ENCODE measurements at regions not wholly inside any gene's neighbourhood (a gene's known extent, or its start where the extent isn't known, plus 50 kb on each side); places are given as distances from the start of the nearest gene placed in this dataset.

GRCh38 chr6:169831450-169832246 lies 80.2 kb downstream of the ERMARD start:
- TF ChIP-seq SUZ12 (IDR thresholded peaks at IDR 0.05; ENCODE audit: extremely low read depth, insufficient read depth, insufficient read length) (no peak), ZNF274 (IDR thresholded peaks at IDR 0.05; ENCODE audit: low read depth, low read length) (no peak)

All from NT2/D1 (cell line).